ENCODE measurements at regions not wholly inside any gene's neighbourhood (a gene's known extent, or its start where the extent isn't known, plus 50 kb on each side); places are given as distances from the start of the nearest gene placed in this dataset.
"Not testable (repeated sequence)": the region's sequence is repeated elsewhere in the genome, so short reads cannot be mapped to it uniquely, and the experiment has no call there.

- Histone ChIP-seq H3K27ac (no peak overlapping the region), H3K4me3 (no peak overlapping the region), H3K4me1 (peaks cover 0 to 3% of the 10 kb centered on the region in 2 donors), H3K27me3 (no peaks in the 10 kb centered on the region), H3K9me3 (no peaks in the 10 kb centered on the region), H3K36me3 (no peaks in the 10 kb centered on the region)
- no peak for DNase-seq (ENCODE audit: low spot score)
- TF ChIP-seq CTCF (IDR thresholded peaks at IDR 0.05): no peak
These were observed 344.8 kb upstream of the FZD8 start for GRCh38 chr10:35986756-35987502.

- H3K36me3 ChIP-seq: no peaks in the 10 kb centered on the region
- no peak for DNase-seq (ENCODE audit: low spot score)
- TF ChIP-seq CTCF (IDR thresholded peaks at IDR 0.05): no peak
- no peaks in the 10 kb centered on the region for H3K4me1 ChIP-seq
- no peak overlapping the region for H3K27ac ChIP-seq
- H3K9me3 ChIP-seq: no peaks in the 10 kb centered on the region
- H3K4me3 ChIP-seq: no peak overlapping the region
- no peaks in the 10 kb centered on the region for H3K27me3 ChIP-seq
These were observed 337.0 kb upstream of the FZD8 start for GRCh38 chr10:35979116-35979515.

- H3K4me1 ChIP-seq; H3K27me3 ChIP-seq; DNase-seq (ENCODE audit: low spot score); H3K9me3 ChIP-seq; H3K27ac ChIP-seq; H3K4me3 ChIP-seq; H3K36me3 ChIP-seq: not testable (repeated sequence)
These were observed 332.0 kb upstream of the FZD8 start for GRCh38 chr10:35973912-35974591.

- peaks cover 0 to under 1% of the 10 kb centered on the region in 2 donors for H3K9me3 ChIP-seq
- H3K4me3 ChIP-seq: no peak overlapping the region
- TF ChIP-seq CTCF (IDR thresholded peaks at IDR 0.05): no peak
- H3K27me3 ChIP-seq: no peaks in the 10 kb centered on the region
- no peak overlapping the region for H3K27ac ChIP-seq
- no peaks in the 10 kb centered on the region for H3K4me1 ChIP-seq
- H3K36me3 ChIP-seq: no peaks in the 10 kb centered on the region
- DNase-seq (ENCODE audit: low spot score): no peak
These were observed 330.2 kb upstream of the FZD8 start for GRCh38 chr10:35972275-35972674.

- no peaks in the 10 kb centered on the region for H3K36me3 ChIP-seq
- no peak overlapping the region for H3K4me3 ChIP-seq
- no peaks in the 10 kb centered on the region for H3K4me1 ChIP-seq
- no peak for TF ChIP-seq CTCF (IDR thresholded peaks at IDR 0.05)
- no peak overlapping the region for H3K27ac ChIP-seq
- H3K9me3 ChIP-seq: peaks cover 0 to 7% of the 10 kb centered on the region in 2 donors
- no peak for DNase-seq (ENCODE audit: low spot score)
- no peaks in the 10 kb centered on the region for H3K27me3 ChIP-seq
These were observed 329.3 kb upstream of the FZD8 start for GRCh38 chr10:35971397-35971796.

- TF ChIP-seq CTCF (IDR thresholded peaks at IDR 0.05): no peak
- Histone ChIP-seq H3K36me3 (no peaks in the 10 kb centered on the region), H3K4me1 (no peaks in the 10 kb centered on the region), H3K4me3 (no peak overlapping the region), H3K27ac (no peak overlapping the region), H3K27me3 (no peaks in the 10 kb centered on the region), H3K9me3 (peaks cover 0 to 7% of the 10 kb centered on the region in 2 donors)
- DNase-seq (ENCODE audit: low spot score): no peak
These were observed 321.6 kb upstream of the FZD8 start for GRCh38 chr10:35963685-35964084.

All from right atrium auricular region (tissue), 2 donors.